GM12891 (cell line): ENCODE measurements at regions not wholly inside any gene's neighbourhood (a gene's known extent, or its start where the extent isn't known, plus 50 kb on each side); places are given as distances from the start of the nearest gene placed in this dataset.
"Not testable (repeated sequence)": the region's sequence is repeated elsewhere in the genome, so short reads cannot be mapped to it uniquely, and the experiment has no call there.

Experiments
- POLR2A ChIP-seq: IDR thresholded peaks from 2 replicates; pipeline ENCODE4 v1.6.1; 2011; ENCODE audit warnings: low read depth, low read length, control low read depth
- POLR2AphosphoS5 ChIP-seq: IDR thresholded peaks from 2 replicates; pipeline ENCODE4 v1.6.1; 2011; ENCODE audit warnings: low read depth, low read length, control low read depth
- POU2F2 ChIP-seq: IDR thresholded peaks from 2 replicates; pipeline ENCODE4 v1.6.1; 2011; ENCODE audit warnings: low read depth, mild to moderate bottlenecking, control low read depth, low read length, moderate library complexity
- SPI1 ChIP-seq: IDR thresholded peaks from 2 replicates; pipeline ENCODE4 v1.6.1; 2011; ENCODE audit warnings: low read depth, low read length, control low read depth
- TAF1 ChIP-seq: IDR thresholded peaks from 2 replicates; pipeline ENCODE4 v1.6.1; 2011; ENCODE audit warnings: low read depth, low read length, control low read depth

DNA sequence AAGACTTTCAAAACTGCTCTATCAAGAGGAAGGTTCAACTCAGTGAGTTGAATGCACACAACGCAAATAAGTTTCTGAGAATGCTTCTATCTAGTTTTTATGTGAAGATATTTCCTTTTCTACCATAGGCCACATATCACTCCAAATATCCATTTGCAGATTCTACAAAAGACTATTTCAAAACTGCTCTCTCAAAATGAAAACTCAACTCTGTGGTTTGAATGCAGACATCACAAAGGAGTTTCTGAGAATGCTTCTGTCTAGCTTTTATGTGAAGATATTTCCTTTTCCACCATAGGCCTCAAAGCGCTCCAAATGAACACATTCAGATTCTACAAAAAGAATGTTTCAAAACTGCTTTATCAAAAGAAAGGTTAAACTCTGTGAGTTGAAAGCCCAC, 1093.1 kb upstream of the DEFB115 start:
- not testable (repeated sequence) for TF ChIP-seq TAF1, POLR2AphosphoS5, POLR2A, SPI1, POU2F2
